ENCODE measurements at regions not wholly inside any gene's neighbourhood (a gene's known extent, or its start where the extent isn't known, plus 50 kb on each side); places are given as distances from the start of the nearest gene placed in this dataset.

DNA sequence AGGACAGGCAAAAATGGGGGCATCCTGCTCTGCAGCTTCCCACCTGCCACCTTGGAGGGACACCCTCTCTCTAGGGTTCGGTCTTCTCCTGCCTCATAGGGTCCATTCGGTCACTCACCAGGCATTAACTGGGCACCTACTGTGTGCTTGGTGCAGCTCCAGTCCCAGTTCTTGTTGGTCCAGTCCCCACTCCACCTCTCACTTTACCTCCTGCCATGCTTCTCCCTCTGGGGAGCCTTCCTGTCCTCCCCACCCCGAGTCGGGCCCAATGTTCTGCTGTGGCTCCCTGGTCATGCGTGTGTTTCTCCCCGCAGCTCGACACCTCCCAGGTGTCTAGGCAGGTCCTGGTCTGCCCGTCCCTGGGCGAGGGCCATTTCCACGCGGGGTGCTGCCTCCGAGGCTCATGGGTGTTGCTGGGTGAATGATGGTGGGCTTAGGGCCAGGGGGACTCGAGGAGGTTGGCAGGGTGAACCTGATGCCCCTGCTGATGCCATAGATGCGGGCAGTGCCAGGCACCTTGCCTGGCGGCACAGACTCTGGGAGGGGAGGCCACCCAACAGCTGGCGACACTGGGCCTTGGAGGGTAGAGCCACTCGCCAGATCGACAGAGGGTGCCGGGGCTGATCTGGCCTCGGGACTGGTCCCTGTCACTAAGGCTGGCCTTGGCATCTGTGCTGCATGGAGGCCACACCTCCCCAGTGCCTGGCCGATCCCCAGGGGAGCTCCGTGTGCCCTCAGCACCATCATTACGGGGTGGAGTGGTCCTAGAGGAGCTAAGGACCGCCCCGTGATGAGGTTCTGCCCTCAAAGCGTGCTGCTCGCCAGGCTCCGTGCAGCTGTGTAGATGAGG is 66.0 kb upstream of the RNU6ATAC start:
- CTCF ChIA-PET (ENCODE audit: low intra/inter-chr PET ratio) = no interaction called here
- DNase-seq (ENCODE audit: extremely low read depth in 1 of 4, low spot score in 3 of 4) = no peak
- Histone ChIP-seq H3K4me2 (ENCODE audit: insufficient read depth, low read length) (no peak overlapping the region), H2AFZ (ENCODE audit: low read depth, low read length) (no peak overlapping the region), H3K4me1 (replicated peaks in 1 of 2; ENCODE audit: control insufficient read depth in 2 of 2, insufficient read depth in 2 of 2, low read length in 2 of 2) (peaks cover 0 to 24% of the 10 kb centered on the region in 2 experiments; a peak in 2 of 5 replicates), H3K9me3 (replicated peaks; ENCODE audit: control insufficient read depth, insufficient read depth, low read depth, low read length) (no peaks in the 10 kb centered on the region), H3K27me3 (ENCODE audit: control insufficient read depth in 2 of 2, insufficient read depth in 2 of 2, low read length in 2 of 2) (peaks cover 28 to 91% of the 10 kb centered on the region in 2 experiments), H3K27ac (ENCODE audit: extremely low read depth, low read depth, low read length) (no peak overlapping the region), H3K4me3 (no peak overlapping the region), H3K79me2 (ENCODE audit: control insufficient read depth, insufficient read depth, low read length) (no peaks in the 10 kb centered on the region), H3K36me3 (ENCODE audit: control insufficient read depth, insufficient read depth, low read length) (no peaks in the 10 kb centered on the region), H3K9ac (ENCODE audit: insufficient read depth in 1 of 2, low read depth in 2 of 2, low read length in 2 of 2) (no peak overlapping the region), H3K9me1 (ENCODE audit: control insufficient read depth, insufficient read depth, low read length) (no peaks in the 10 kb centered on the region), H4K20me1 (replicated peaks; ENCODE audit: control insufficient read depth, insufficient read depth, low read length) (peaks cover 13% of the 10 kb centered on the region; the same call in 1 of the 2 replicates)
- POLR2A ChIA-PET = interaction anchor here (0.6 to 0.9 kb wide), 2 partner anchors 14 to 26 kb away, joined by 3 read pairs; no protein-coding TSS in a partner anchor
- no TSS peak for BruUV-seq (replicated peaks)
- FAIRE-seq = no peak
- WGBS (ENCODE audit: insufficient coverage, low coverage, missing lambda C conversion rate) = 6% methylated on average over 27 of the region's 28 CpGs
- in situ Hi-C loops (cut with MboI) (no loop called here), intact Hi-C loops (cut with micrococcal nuclease) (no loop called here)
- no peak for ATAC-seq
- TF ChIP-seq, protein P1, sequence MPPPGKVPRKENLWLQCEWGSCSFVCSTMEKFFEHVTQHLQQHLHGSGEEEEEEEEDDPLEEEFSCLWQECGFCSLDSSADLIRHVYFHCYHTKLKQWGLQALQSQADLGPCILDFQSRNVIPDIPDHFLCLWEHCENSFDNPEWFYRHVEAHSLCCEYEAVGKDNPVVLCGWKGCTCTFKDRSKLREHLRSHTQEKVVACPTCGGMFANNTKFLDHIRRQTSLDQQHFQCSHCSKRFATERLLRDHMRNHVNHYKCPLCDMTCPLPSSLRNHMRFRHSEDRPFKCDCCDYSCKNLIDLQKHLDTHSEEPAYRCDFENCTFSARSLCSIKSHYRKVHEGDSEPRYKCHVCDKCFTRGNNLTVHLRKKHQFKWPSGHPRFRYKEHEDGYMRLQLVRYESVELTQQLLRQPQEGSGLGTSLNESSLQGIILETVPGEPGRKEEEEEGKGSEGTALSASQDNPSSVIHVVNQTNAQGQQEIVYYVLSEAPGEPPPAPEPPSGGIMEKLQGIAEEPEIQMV (tag; conservative IDR thresholded peaks at IDR 0.05; ENCODE audit: low read depth) = no peak
- TF ChIP-seq ZKSCAN1 (IDR thresholded peaks at IDR 0.05; ENCODE audit: low read depth, low read length) = peak; percentile 49; the same call in 1 of the 2 replicates

DNA sequence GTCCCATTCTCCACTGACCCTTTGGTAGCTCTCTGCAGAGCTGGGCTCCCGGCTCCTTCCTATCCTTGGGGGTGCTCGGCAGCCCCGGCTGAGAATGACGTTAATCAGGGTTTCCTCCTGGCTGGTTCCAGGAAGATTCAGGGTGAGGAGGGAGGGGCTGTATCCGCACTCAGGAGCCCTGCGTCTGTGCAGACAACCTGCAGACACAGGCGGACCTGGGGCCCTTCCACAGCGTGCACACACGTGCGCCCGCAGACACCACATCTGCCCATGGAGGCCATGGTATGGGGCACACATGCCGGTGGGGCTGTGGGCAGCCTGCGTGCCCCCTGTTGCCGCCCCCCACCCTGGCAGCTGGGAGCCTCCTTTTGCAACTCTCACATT is 66.6 kb upstream of the RNU6ATAC start:
- Histone ChIP-seq H3K4me2 (ENCODE audit: insufficient read depth, low read length) (no peak overlapping the region), H3K4me1 (replicated peaks in 1 of 2; ENCODE audit: control insufficient read depth in 2 of 2, insufficient read depth in 2 of 2, low read length in 2 of 2) (peaks cover 0 to 24% of the 10 kb centered on the region in 2 experiments; a peak in 2 of 5 replicates), H2AFZ (ENCODE audit: low read depth, low read length) (no peak overlapping the region), H3K9me1 (ENCODE audit: control insufficient read depth, insufficient read depth, low read length) (no peaks in the 10 kb centered on the region), H3K4me3 (no peak overlapping the region), H4K20me1 (replicated peaks; ENCODE audit: control insufficient read depth, insufficient read depth, low read length) (peaks cover 13% of the 10 kb centered on the region), H3K79me2 (ENCODE audit: control insufficient read depth, insufficient read depth, low read length) (no peaks in the 10 kb centered on the region), H3K9me3 (replicated peaks; ENCODE audit: control insufficient read depth, insufficient read depth, low read depth, low read length) (no peaks in the 10 kb centered on the region), H3K27ac (ENCODE audit: extremely low read depth, low read depth, low read length) (no peak overlapping the region), H3K36me3 (ENCODE audit: control insufficient read depth, insufficient read depth, low read length) (no peaks in the 10 kb centered on the region), H3K27me3 (ENCODE audit: control insufficient read depth in 2 of 2, insufficient read depth in 2 of 2, low read length in 2 of 2) (peaks cover 24 to 85% of the 10 kb centered on the region in 2 experiments), H3K9ac (ENCODE audit: insufficient read depth in 1 of 2, low read depth in 2 of 2, low read length in 2 of 2) (no peak overlapping the region)
- no peak for ATAC-seq
- intact Hi-C loops (cut with micrococcal nuclease) (no loop called here), in situ Hi-C loops (cut with MboI) (no loop called here)
- no TSS peak for BruUV-seq (replicated peaks)
- TF ChIP-seq FOXJ2 (tag; IDR thresholded peaks at IDR 0.05) = no peak
- TF ChIP-seq EZH2 (IDR thresholded peaks at IDR 0.05; ENCODE audit: borderline replicate concordance, low read depth, low read length) = no peak
- TF ChIP-seq, protein P2, sequence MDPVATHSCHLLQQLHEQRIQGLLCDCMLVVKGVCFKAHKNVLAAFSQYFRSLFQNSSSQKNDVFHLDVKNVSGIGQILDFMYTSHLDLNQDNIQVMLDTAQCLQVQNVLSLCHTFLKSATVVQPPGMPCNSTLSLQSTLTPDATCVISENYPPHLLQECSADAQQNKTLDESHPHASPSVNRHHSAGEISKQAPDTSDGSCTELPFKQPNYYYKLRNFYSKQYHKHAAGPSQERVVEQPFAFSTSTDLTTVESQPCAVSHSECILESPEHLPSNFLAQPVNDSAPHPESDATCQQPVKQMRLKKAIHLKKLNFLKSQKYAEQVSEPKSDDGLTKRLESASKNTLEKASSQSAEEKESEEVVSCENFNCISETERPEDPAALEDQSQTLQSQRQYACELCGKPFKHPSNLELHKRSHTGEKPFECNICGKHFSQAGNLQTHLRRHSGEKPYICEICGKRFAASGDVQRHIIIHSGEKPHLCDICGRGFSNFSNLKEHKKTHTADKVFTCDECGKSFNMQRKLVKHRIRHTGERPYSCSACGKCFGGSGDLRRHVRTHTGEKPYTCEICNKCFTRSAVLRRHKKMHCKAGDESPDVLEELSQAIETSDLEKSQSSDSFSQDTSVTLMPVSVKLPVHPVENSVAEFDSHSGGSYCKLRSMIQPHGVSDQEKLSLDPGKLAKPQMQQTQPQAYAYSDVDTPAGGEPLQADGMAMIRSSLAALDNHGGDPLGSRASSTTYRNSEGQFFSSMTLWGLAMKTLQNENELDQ (CRISPR knock-in tag; IDR thresholded peaks at IDR 0.05; ENCODE audit: borderline replicate concordance) = no peak
- TF ChIP-seq BRF1 (IDR thresholded peaks at IDR 0.05; ENCODE audit: borderline replicate concordance, extremely low read depth, insufficient read length) = no peak
- POLR2A ChIA-PET = interaction anchor here (0.6 kb wide), 1 partner anchor 26 kb away, joined by 3 read pairs; no protein-coding TSS in a partner anchor
- DNase-seq (ENCODE audit: extremely low read depth in 1 of 4, low spot score in 3 of 4) = no peak
- no peak for FAIRE-seq
- CTCF ChIA-PET (ENCODE audit: low intra/inter-chr PET ratio) = no interaction called here
- 0% methylated on average over 9 of the region's 14 CpGs for WGBS (ENCODE audit: insufficient coverage, low coverage, missing lambda C conversion rate)
